ENCODE measurements at regions not wholly inside any gene's neighbourhood (a gene's known extent, or its start where the extent isn't known, plus 50 kb on each side); places are given as distances from the start of the nearest gene placed in this dataset.
"Not testable (repeated sequence)": the region's sequence is repeated elsewhere in the genome, so short reads cannot be mapped to it uniquely, and the experiment has no call there.

DNA sequence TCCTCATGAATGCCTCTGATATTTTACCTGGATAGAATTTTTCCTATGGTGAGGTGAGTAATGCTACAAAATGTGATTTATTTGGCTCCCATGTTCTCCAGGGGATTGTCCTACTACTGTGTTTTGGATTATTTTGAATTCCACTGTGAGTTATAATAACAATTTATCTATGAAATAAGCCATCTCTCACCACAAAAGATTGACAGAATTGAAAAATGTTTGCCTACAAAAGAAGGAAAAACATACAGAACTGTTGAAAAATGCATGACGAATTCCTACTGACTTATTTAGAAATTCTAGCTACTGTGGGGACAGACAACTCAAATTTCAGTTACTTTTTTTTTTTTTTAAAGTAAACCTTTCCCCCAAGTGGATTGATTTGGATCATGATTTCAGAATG is 463.7 kb upstream of the GRIN3A start:
- Histone ChIP-seq H3K4me1 (ENCODE audit: insufficient read depth, poor library complexity, severe bottlenecking) (no peaks in the 10 kb centered on the region), H3K27ac (ENCODE audit: poor library complexity, severe bottlenecking) (no peak overlapping the region), H3K36me3 (ENCODE audit: low read depth) (no peaks in the 10 kb centered on the region), H3K4me3 (ENCODE audit: severe bottlenecking) (no peak overlapping the region), H3K27me3 (ENCODE audit: insufficient read depth, poor library complexity, severe bottlenecking) (peaks cover 5% of the 10 kb centered on the region), H3K9me3 (ENCODE audit: severe bottlenecking) (no peaks in the 10 kb centered on the region)
- ATAC-seq (ENCODE audit: low read depth) (no peak), DNase-seq (ENCODE audit: low spot score) (no peak)
- TF ChIP-seq, protein P1, sequence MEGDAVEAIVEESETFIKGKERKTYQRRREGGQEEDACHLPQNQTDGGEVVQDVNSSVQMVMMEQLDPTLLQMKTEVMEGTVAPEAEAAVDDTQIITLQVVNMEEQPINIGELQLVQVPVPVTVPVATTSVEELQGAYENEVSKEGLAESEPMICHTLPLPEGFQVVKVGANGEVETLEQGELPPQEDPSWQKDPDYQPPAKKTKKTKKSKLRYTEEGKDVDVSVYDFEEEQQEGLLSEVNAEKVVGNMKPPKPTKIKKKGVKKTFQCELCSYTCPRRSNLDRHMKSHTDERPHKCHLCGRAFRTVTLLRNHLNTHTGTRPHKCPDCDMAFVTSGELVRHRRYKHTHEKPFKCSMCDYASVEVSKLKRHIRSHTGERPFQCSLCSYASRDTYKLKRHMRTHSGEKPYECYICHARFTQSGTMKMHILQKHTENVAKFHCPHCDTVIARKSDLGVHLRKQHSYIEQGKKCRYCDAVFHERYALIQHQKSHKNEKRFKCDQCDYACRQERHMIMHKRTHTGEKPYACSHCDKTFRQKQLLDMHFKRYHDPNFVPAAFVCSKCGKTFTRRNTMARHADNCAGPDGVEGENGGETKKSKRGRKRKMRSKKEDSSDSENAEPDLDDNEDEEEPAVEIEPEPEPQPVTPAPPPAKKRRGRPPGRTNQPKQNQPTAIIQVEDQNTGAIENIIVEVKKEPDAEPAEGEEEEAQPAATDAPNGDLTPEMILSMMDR (IDR thresholded peaks at IDR 0.05; ENCODE audit: poor library complexity, severe bottlenecking), result no peak

GRCh38 chr9:102185962-102186361 is 447.5 kb upstream of the GRIN3A start:
- H3K36me3 ChIP-seq (ENCODE audit: low read depth), result no peaks in the 10 kb centered on the region
- peaks cover 11% of the 10 kb centered on the region for H3K27me3 ChIP-seq (ENCODE audit: insufficient read depth, poor library complexity, severe bottlenecking)
- ATAC-seq (ENCODE audit: low read depth) (no peak), DNase-seq (ENCODE audit: low spot score) (no peak)
- no peaks in the 10 kb centered on the region for H3K4me1 ChIP-seq (ENCODE audit: insufficient read depth, poor library complexity, severe bottlenecking)
- H3K27ac ChIP-seq (ENCODE audit: poor library complexity, severe bottlenecking), result no peak overlapping the region
- H3K4me3 ChIP-seq (ENCODE audit: severe bottlenecking), result no peak overlapping the region
- TF ChIP-seq, protein P1 (IDR thresholded peaks at IDR 0.05; ENCODE audit: poor library complexity, severe bottlenecking), result no peak
- no peaks in the 10 kb centered on the region for H3K9me3 ChIP-seq (ENCODE audit: severe bottlenecking)

GRCh38 chr9:102185371-102185770 is 446.9 kb upstream of the GRIN3A start:
- TF ChIP-seq, protein P1 (IDR thresholded peaks at IDR 0.05; ENCODE audit: poor library complexity, severe bottlenecking), result no peak
- DNase-seq (ENCODE audit: low spot score), result no peak
- Histone ChIP-seq H3K27ac (ENCODE audit: poor library complexity, severe bottlenecking) (no peak overlapping the region), H3K4me1 (ENCODE audit: insufficient read depth, poor library complexity, severe bottlenecking) (no peaks in the 10 kb centered on the region), H3K27me3 (ENCODE audit: insufficient read depth, poor library complexity, severe bottlenecking) (peaks cover 11% of the 10 kb centered on the region), H3K36me3 (ENCODE audit: low read depth) (no peaks in the 10 kb centered on the region), H3K4me3 (ENCODE audit: severe bottlenecking) (no peak overlapping the region), H3K9me3 (ENCODE audit: severe bottlenecking) (no peaks in the 10 kb centered on the region)
- no peak for ATAC-seq (ENCODE audit: low read depth)

GRCh38 chr9:102178811-102179210 is 440.4 kb upstream of the GRIN3A start:
- no peaks in the 10 kb centered on the region for H3K9me3 ChIP-seq (ENCODE audit: severe bottlenecking)
- H3K27me3 ChIP-seq (ENCODE audit: insufficient read depth, poor library complexity, severe bottlenecking), result no peaks in the 10 kb centered on the region
- H3K4me3 ChIP-seq (ENCODE audit: severe bottlenecking), result no peak overlapping the region
- no peak overlapping the region for H3K27ac ChIP-seq (ENCODE audit: poor library complexity, severe bottlenecking)
- no peak for ATAC-seq (ENCODE audit: low read depth)
- no peaks in the 10 kb centered on the region for H3K36me3 ChIP-seq (ENCODE audit: low read depth)
- TF ChIP-seq, protein P1 (IDR thresholded peaks at IDR 0.05; ENCODE audit: poor library complexity, severe bottlenecking), result no peak
- DNase-seq (ENCODE audit: low spot score), result no peak
- H3K4me1 ChIP-seq (ENCODE audit: insufficient read depth, poor library complexity, severe bottlenecking), result no peaks in the 10 kb centered on the region

DNA sequence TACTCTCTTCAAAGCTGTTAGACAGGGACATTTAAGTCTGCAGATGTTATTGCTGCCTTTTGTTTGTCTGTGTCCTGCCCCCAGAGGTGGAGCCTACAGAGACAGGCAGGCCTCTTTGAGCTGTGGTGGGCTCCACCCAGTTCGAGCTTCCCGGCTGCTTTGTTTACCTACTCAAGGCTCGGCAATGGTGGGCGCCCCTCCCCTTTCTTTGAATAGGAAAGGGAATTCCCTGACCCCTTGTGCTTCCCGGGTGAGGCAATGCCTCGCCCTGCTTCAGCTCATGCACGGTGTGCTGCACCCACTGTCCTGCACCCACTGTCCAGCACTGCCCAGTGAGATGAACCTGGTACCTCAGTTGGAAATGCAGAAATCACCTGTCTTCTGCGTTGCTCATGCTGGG is 435.8 kb upstream of the GRIN3A start:
- DNase-seq (ENCODE audit: low spot score); H3K4me3 ChIP-seq (ENCODE audit: severe bottlenecking); ATAC-seq (ENCODE audit: low read depth); H3K4me1 ChIP-seq (ENCODE audit: insufficient read depth, poor library complexity, severe bottlenecking); H3K27me3 ChIP-seq (ENCODE audit: insufficient read depth, poor library complexity, severe bottlenecking); H3K27ac ChIP-seq (ENCODE audit: poor library complexity, severe bottlenecking); H3K36me3 ChIP-seq (ENCODE audit: low read depth); H3K9me3 ChIP-seq (ENCODE audit: severe bottlenecking): not testable (repeated sequence)

All from RWPE2 (cell line).